ENCODE measurements at regions not wholly inside any gene's neighbourhood (a gene's known extent, or its start where the extent isn't known, plus 50 kb on each side); places are given as distances from the start of the nearest gene placed in this dataset.

DNA sequence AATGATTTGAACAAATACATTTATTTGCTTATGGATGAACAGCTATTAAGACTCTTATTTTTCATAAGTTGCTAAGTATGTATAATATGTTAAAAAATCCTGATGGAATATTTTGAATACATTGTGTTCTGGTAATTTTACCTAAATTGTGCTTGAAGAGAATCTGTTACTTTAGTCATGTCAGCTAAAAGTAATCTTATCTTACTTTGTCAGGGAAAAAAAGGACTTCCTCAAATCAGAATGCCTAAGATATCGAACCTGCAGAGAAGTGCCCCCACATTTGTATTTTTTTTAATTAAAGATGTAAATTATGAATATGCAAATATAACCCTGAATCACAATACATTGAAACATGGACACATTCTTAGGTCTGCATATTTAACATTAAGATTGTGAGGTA lies 1331.7 kb downstream of the MRPL39 start:
- Histone ChIP-seq H3K36me3 (no peaks in the 10 kb centered on the region), H3K9me3 (no peaks in the 10 kb centered on the region), H3K4me3 (no peak overlapping the region), H3K27ac (no peak overlapping the region), H3K4me1 (no peaks in the 10 kb centered on the region), H3K27me3 (no peaks in the 10 kb centered on the region)
- ATAC-seq (no peak), DNase-seq (no peak)
- TF ChIP-seq, protein P1, sequence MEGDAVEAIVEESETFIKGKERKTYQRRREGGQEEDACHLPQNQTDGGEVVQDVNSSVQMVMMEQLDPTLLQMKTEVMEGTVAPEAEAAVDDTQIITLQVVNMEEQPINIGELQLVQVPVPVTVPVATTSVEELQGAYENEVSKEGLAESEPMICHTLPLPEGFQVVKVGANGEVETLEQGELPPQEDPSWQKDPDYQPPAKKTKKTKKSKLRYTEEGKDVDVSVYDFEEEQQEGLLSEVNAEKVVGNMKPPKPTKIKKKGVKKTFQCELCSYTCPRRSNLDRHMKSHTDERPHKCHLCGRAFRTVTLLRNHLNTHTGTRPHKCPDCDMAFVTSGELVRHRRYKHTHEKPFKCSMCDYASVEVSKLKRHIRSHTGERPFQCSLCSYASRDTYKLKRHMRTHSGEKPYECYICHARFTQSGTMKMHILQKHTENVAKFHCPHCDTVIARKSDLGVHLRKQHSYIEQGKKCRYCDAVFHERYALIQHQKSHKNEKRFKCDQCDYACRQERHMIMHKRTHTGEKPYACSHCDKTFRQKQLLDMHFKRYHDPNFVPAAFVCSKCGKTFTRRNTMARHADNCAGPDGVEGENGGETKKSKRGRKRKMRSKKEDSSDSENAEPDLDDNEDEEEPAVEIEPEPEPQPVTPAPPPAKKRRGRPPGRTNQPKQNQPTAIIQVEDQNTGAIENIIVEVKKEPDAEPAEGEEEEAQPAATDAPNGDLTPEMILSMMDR (IDR thresholded peaks at IDR 0.05): no peak
- intact Hi-C loops (cut with DNase I): no loop called here

DNA sequence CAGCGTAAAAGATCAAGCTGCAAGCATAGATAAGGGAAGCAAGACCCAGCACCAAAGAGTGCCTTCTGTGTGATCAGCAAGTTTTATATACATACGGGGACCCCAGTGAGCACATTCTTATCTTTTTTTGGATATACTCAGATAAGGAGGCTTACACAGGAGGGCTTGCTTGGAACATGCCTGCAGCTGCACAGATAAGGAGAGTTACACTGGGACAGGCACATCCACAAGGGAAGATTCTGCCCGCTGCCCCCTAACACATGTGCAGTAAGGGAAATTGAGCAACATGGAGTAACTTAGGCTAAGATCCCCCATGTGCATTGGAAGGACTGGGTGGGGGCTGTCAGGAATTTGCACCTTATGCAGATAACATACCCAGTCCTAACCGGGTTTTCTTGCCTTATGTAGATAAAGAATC lies 1334.8 kb downstream of the MRPL39 start:
- Histone ChIP-seq H3K9me3 (no peaks in the 10 kb centered on the region), H3K27me3 (no peaks in the 10 kb centered on the region), H3K27ac (no peak overlapping the region), H3K4me1 (no peaks in the 10 kb centered on the region), H3K36me3 (no peaks in the 10 kb centered on the region), H3K4me3 (no peak overlapping the region)
- no peak for ATAC-seq
- no peak for DNase-seq
- intact Hi-C loops (cut with DNase I): no loop called here
- TF ChIP-seq, protein P1 (IDR thresholded peaks at IDR 0.05): no peak

DNA sequence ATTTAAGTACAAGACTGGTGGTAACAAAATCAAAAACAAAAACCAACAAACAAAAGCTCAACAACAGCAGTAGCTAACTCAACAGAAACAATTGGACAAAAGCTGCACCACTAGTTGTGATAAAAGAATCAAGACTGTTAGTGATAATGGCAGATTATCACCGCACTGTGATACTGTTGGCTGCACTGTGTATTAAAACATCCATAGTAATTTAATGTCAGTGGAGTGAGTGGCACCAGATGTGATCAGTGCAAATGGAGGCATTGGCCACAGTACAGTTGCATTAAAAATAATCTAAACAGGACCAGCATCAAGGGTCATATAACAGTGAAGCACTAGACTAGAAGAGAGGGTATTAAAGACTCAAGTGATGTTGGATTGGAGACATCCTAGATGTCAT lies 1341.3 kb downstream of the MRPL39 start:
- Histone ChIP-seq H3K9me3 (no peaks in the 10 kb centered on the region), H3K27me3 (no peaks in the 10 kb centered on the region), H3K36me3 (no peaks in the 10 kb centered on the region), H3K4me1 (no peaks in the 10 kb centered on the region), H3K27ac (no peak overlapping the region), H3K4me3 (no peak overlapping the region)
- TF ChIP-seq, protein P1 (IDR thresholded peaks at IDR 0.05): no peak
- no peak for ATAC-seq
- DNase-seq: no peak
- intact Hi-C loops (cut with DNase I): no loop called here

DNA sequence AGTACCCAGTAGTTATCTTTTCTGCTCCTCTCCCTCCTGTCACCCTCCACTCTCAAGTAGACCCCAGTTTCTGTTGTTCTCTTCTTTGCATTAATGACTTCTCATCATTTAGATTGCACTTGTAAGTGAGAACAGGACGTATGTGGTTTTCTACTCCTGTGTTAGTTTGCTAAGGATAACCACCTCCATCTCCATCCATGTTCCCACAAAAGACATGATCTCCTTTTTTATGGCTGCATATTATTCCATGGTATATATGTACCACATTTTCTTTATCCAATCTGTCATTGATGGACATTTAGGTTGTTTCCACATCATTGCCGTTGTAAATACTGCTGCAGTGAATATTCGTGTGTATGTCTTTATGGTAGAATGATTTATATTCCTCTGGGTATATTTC lies 1346.5 kb downstream of the MRPL39 start:
- Histone ChIP-seq H3K9me3 (no peaks in the 10 kb centered on the region), H3K36me3 (no peaks in the 10 kb centered on the region), H3K4me3 (no peak overlapping the region), H3K4me1 (no peaks in the 10 kb centered on the region), H3K27ac (no peak overlapping the region), H3K27me3 (no peaks in the 10 kb centered on the region)
- ATAC-seq: no peak
- intact Hi-C loops (cut with DNase I): no loop called here
- TF ChIP-seq, protein P1 (IDR thresholded peaks at IDR 0.05): no peak
- no peak for DNase-seq

DNA sequence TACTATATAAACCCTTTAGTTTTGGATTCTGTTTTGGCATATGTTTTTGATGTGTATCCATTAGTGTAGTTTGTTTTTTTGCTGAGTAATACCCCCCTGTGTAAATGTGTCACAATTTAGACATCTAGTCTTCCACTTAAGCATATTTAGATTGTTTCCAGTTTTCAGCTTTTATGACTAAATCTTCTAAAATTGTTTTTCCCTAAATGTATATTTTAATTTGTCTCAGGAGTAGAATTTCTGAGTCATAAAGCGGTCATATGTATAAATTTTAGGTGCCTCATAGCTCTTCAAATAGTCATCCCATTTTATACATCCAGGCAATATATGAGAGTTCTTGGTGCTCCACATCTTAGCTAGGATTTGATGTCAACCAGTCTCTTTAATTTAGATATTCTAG lies 1348.0 kb downstream of the MRPL39 start:
- ATAC-seq: no peak
- Histone ChIP-seq H3K36me3 (no peaks in the 10 kb centered on the region), H3K27me3 (no peaks in the 10 kb centered on the region), H3K4me1 (no peaks in the 10 kb centered on the region), H3K27ac (no peak overlapping the region), H3K9me3 (no peaks in the 10 kb centered on the region), H3K4me3 (no peak overlapping the region)
- intact Hi-C loops (cut with DNase I): no loop called here
- no peak for DNase-seq
- TF ChIP-seq, protein P1 (IDR thresholded peaks at IDR 0.05): no peak

DNA sequence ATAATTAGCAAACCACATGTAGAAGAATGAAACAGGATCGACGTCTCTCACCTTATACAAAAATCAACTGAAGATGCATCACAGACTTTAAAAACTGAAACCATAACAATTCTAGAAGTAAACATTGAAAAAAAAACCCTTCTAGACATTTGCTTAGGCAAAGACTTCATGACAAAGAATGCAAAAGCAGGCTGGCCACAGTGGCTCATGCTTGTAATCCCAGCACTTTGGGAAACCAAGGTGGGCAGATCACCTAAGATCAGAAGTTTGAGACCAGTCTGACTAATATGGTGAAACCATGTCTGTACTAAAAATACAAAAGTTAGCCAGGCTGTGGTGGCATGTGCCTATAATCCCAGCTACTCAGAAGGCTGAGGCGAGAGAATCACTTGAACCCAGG lies 1351.7 kb downstream of the MRPL39 start:
- no peaks in the 10 kb centered on the region for H3K36me3 ChIP-seq
- H3K9me3 ChIP-seq: no peaks in the 10 kb centered on the region
- ATAC-seq (no peak), DNase-seq (no peak)
- intact Hi-C loops (cut with DNase I): no loop called here
- H3K27me3 ChIP-seq: no peaks in the 10 kb centered on the region
- no peak overlapping the region for H3K4me3 ChIP-seq
- H3K27ac ChIP-seq: no peak overlapping the region
- TF ChIP-seq, protein P1 (IDR thresholded peaks at IDR 0.05): no peak
- H3K4me1 ChIP-seq: no peaks in the 10 kb centered on the region
